Lower leg skin (tissue), 3 donors: ENCODE measurements at regions not wholly inside any gene's neighbourhood (a gene's known extent, or its start where the extent isn't known, plus 50 kb on each side); places are given as distances from the start of the nearest gene placed in this dataset.

Experiments
- CTCF ChIP-seq, 3 donors: fragments of 450-650 bp; IDR thresholded peaks; one replicate each; pipeline ENCODE4 v1.5.1; 2016; ENCODE audit warnings: antibody characterized with exemption in 3 of 3, mild to moderate bottlenecking in 3 of 3, moderate library complexity in 2 of 3
- POLR2A ChIP-seq, 2 donors: fragments of 450-650 bp; IDR thresholded peaks; one replicate each; pipeline ENCODE4 v1.6.1; 2016 to 2017; ENCODE audit warnings: antibody characterized with exemption in 2 of 2, mild to moderate bottlenecking in 1 of 2, moderate library complexity in 1 of 2

- TF ChIP-seq POLR2A (IDR thresholded peaks at IDR 0.05) = no peak
- no peak for TF ChIP-seq CTCF (IDR thresholded peaks at IDR 0.05)
Measured at GRCh38 chr4:102420563-102421398, 75.5 kb upstream of the SLC39A8 start.
